T1000 (cell line): ENCODE measurements at regions not wholly inside any gene's neighbourhood (a gene's known extent, or its start where the extent isn't known, plus 50 kb on each side); places are given as distances from the start of the nearest gene placed in this dataset.
A peak's percentile ranks its signal among the peaks of the same experiment; 100 is the strongest.

ENCODE experiments used
- DNase-seq: peaks from one replicate; lab custom pipeline; 2025; ENCODE audit warnings: mixed read lengths; lab: John Stamatoyannopoulos, UW

GRCh38 chr3:3629911-3630310 is 169.3 kb upstream of the LRRN1 start:
- DNase-seq, result no peak

GRCh38 chr3:3628676-3629328 is 170.4 kb upstream of the LRRN1 start:
- no peak for DNase-seq

GRCh38 chr3:3627114-3627513 is 172.1 kb upstream of the LRRN1 start:
- no peak for DNase-seq

- DNase-seq, result no peak
Observed at GRCh38 chr3:3625544-3626271, 173.5 kb upstream of the LRRN1 start.

- DNase-seq, result no peak
Observed at GRCh38 chr3:3619815-3620214, 179.4 kb upstream of the LRRN1 start.

- DNase-seq, result no peak
Observed at GRCh38 chr3:3618623-3619022, 180.6 kb upstream of the LRRN1 start.

- DNase-seq, result no peak
Observed at GRCh38 chr3:3615533-3615932, 183.7 kb upstream of the LRRN1 start.

GRCh38 chr3:3610581-3611298 is 188.5 kb upstream of the LRRN1 start:
- DNase-seq, result no peak

- no peak for DNase-seq
Observed at GRCh38 chr3:3606321-3606720, 192.9 kb upstream of the LRRN1 start.

GRCh38 chr3:3605226-3605625 is 194.0 kb upstream of the LRRN1 start:
- DNase-seq, result no peak

GRCh38 chr3:3603351-3603750 is 195.9 kb upstream of the LRRN1 start:
- DNase-seq, result peak; percentile 8

GRCh38 chr3:3600665-3601340 is 198.4 kb upstream of the LRRN1 start:
- DNase-seq, result no peak

- DNase-seq, result no peak
Observed at GRCh38 chr3:3599016-3599415, 200.2 kb upstream of the LRRN1 start.

- no peak for DNase-seq
Observed at GRCh38 chr3:3594986-3595385, 204.2 kb upstream of the LRRN1 start.

- DNase-seq, result no peak
Observed at GRCh38 chr3:3589715-3590130, 209.5 kb upstream of the LRRN1 start.

- DNase-seq, result no peak
Observed at GRCh38 chr3:3587647-3587972, 211.6 kb upstream of the LRRN1 start.

- no peak for DNase-seq
Observed at GRCh38 chr3:3586843-3587646, 212.2 kb upstream of the LRRN1 start.

- DNase-seq, result no peak
Observed at GRCh38 chr3:3586336-3586735, 212.9 kb upstream of the LRRN1 start.

- DNase-seq, result no peak
Observed at GRCh38 chr3:3579658-3580057, 219.6 kb upstream of the LRRN1 start.

GRCh38 chr3:3578718-3579117 is 220.5 kb upstream of the LRRN1 start:
- no peak for DNase-seq

- DNase-seq, result no peak
Observed at GRCh38 chr3:3577823-3578222, 221.4 kb upstream of the LRRN1 start.

- DNase-seq, result no peak
Observed at GRCh38 chr3:3573341-3573740, 225.9 kb upstream of the LRRN1 start.
